K562 (cell line): ENCODE measurements at regions not wholly inside any gene's neighbourhood (a gene's known extent, or its start where the extent isn't known, plus 50 kb on each side); places are given as distances from the start of the nearest gene placed in this dataset.

ENCODE experiments used
- ATAC-seq: fragments of 200-7000 bp; cut with Tn5 transposase; 3 replicates; pipeline ENCODE4 v1.9.1; 2020; ENCODE audit warnings: moderate library complexity
- BruUV-seq: library from RNA; stranded (reverse); fragments of 400-500 nt; replicated peaks from 2 replicates; lab custom pipeline; 2021; lab: Mats Ljungman, UMichigan
- CTCF ChIA-PET: fragments of 300-600 bp; formaldehyde crosslinking; extraction: SDS; loops from one replicate; lab custom pipeline; 2021; ENCODE audit warnings: low intra/inter-chr PET ratio; lab: Yijun Ruan, JAX
- POLR2A ChIA-PET: fragments of 300-600, 350-650 bp; sonication (Branson Sonifier 250); formaldehyde crosslinking; extraction: SDS; loops from one replicate; lab custom pipeline; 2021; ENCODE audit warnings: antibody characterized with exemption, inconsistent platforms; lab: Yijun Ruan, JAX
- DNase-seq, 4 experiments: peaks; one replicate each; pipeline versions ENCODE4 v3.0.0 to v3.0.0-alpha.2; 2011 to 2018; ENCODE audit warnings: low spot score in 3 of 4, mixed read lengths in 3 of 4; ENCODE audit errors: extremely low read depth in 1 of 4
- FAIRE-seq: peaks from 2 replicates; lab custom pipeline; 2011; peaks lifted over from hg19 to GRCh38; lab: Jason Lieb, UNC
- H2AFZ ChIP-seq: 2 replicates; pipeline ENCODE4 v1.6.0; 2011; ENCODE audit warnings: low read depth, low read length, control low read depth, inconsistent platforms
- H3K27ac ChIP-seq: fragments of 200-600 bp; 3 replicates; pipeline ENCODE4 v1.8.0; 2011; ENCODE audit warnings: low read depth, mild to moderate bottlenecking, control low read depth, inconsistent platforms, low read length, moderate library complexity, mixed read lengths; ENCODE audit errors: extremely low read depth
- H3K27me3 ChIP-seq, 2 experiments: fragments of 300-600 bp in 1 of 2; 2 replicates in 1 of 2; 3 replicates in 1 of 2; pipeline versions ENCODE4 v1.6.0 to v1.8.0; 2011; ENCODE audit warnings: inconsistent platforms in 2 of 2, low read length in 2 of 2, mild to moderate bottlenecking in 1 of 2, mixed read lengths in 1 of 2, moderate library complexity in 1 of 2; ENCODE audit not compliant: control insufficient read depth in 2 of 2, insufficient read depth in 2 of 2
- H3K36me3 ChIP-seq: fragments of 300-600 bp; 3 replicates; pipeline ENCODE4 v1.8.0; 2011; ENCODE audit warnings: mild to moderate bottlenecking, low read length, inconsistent platforms; ENCODE audit not compliant: control insufficient read depth, insufficient read depth
- H3K4me1 ChIP-seq, 2 experiments: fragments of 200-600 bp in 1 of 2; replicated peaks in 1 of 2; 2 replicates in 1 of 2; 3 replicates in 1 of 2; pipeline versions ENCODE4 v1.5.1 to v1.8.0; 2011; ENCODE audit warnings: inconsistent platforms in 2 of 2, low read length in 2 of 2, mild to moderate bottlenecking in 1 of 2, mixed read lengths in 1 of 2, moderate library complexity in 1 of 2; ENCODE audit not compliant: control insufficient read depth in 2 of 2, insufficient read depth in 2 of 2
- H3K4me2 ChIP-seq: 2 replicates; pipeline ENCODE4 v1.6.1; 2011; ENCODE audit warnings: low read length, control low read depth, inconsistent platforms, mixed read lengths; ENCODE audit not compliant: insufficient read depth
- H3K4me3 ChIP-seq: fragments of 200-600 bp; sonication (generic), shearing (Covaris generic); 2 replicates; pipeline ENCODE4 v1.5.1; 2016; ENCODE audit warnings: control low read depth, inconsistent platforms
- H3K79me2 ChIP-seq: fragments of 200-600 bp; 3 replicates; pipeline ENCODE4 v1.8.0; 2011; ENCODE audit warnings: low read length, inconsistent platforms; ENCODE audit not compliant: control insufficient read depth, insufficient read depth
- H3K9ac ChIP-seq, 2 experiments: 2 replicates each; pipeline versions ENCODE4 v1.6.0 to v1.6.1; 2011; ENCODE audit warnings: low read depth in 2 of 2, low read length in 2 of 2, control low read depth in 1 of 2, inconsistent platforms in 1 of 2, mild to moderate bottlenecking in 1 of 2, mixed read lengths in 1 of 2; ENCODE audit not compliant: insufficient read depth in 1 of 2
- H3K9me1 ChIP-seq: one replicate; pipeline ENCODE4 v1.6.0; 2011; ENCODE audit warnings: inconsistent platforms, mild to moderate bottlenecking, low read length, moderate library complexity; ENCODE audit not compliant: control insufficient read depth, insufficient read depth
- H3K9me3 ChIP-seq: replicated peaks from 2 replicates; pipeline ENCODE4 v1.5.1; 2011; ENCODE audit warnings: low read depth, low read length, inconsistent platforms; ENCODE audit not compliant: control insufficient read depth, insufficient read depth
- H4K20me1 ChIP-seq: replicated peaks from 2 replicates; pipeline ENCODE4 v1.6.1; 2011; ENCODE audit warnings: low read length, inconsistent platforms, mixed read lengths; ENCODE audit not compliant: control insufficient read depth, insufficient read depth
- CBX3 ChIP-seq, 2 experiments: IDR thresholded peaks; 1 replicate in 1 of 2; 2 replicates in 1 of 2; pipeline ENCODE4 v1.6.1; 2012; ENCODE audit warnings: inconsistent platforms in 2 of 2, low read length in 2 of 2, borderline replicate concordance in 1 of 2, control low read depth in 1 of 2
- ESRRB ChIP-seq: fragments of 250-450 bp; sonication (Bioruptor Pico); IDR thresholded peaks from 2 replicates; pipeline ENCODE4 v1.5.0; 2020; ENCODE audit warnings: mild to moderate bottlenecking, moderate library complexity, borderline replicate concordance
- PHTF2 ChIP-seq: fragments of 250-450 bp; sonication (Bioruptor Pico); IDR thresholded peaks from 2 replicates; pipeline ENCODE4 v1.5.0; 2021; ENCODE audit warnings: mild to moderate bottlenecking
- RBM14 ChIP-seq: fragments of 200-400 bp; formaldehyde crosslinking; IDR thresholded peaks from 2 replicates; pipeline ENCODE4 v1.6.1; 2018; ENCODE audit warnings: low read depth, mild to moderate bottlenecking, low read length, moderate library complexity, borderline replicate concordance; ENCODE audit not compliant: insufficient read depth
- RBM22 ChIP-seq: fragments of 200-400 bp; formaldehyde crosslinking; IDR thresholded peaks from 2 replicates; pipeline ENCODE4 v1.6.1; 2018; ENCODE audit warnings: low read length, low read depth; ENCODE audit not compliant: poor library complexity, severe bottlenecking
- ZFX ChIP-seq: sonication (generic); formaldehyde crosslinking; IDR thresholded peaks from 2 replicates; pipeline ENCODE4 v1.8.0; 2022; ENCODE audit warnings: mild to moderate bottlenecking, missing genetic modification reagents, moderate library complexity
- WGBS: fragments of 100-300 bp; shearing (Covaris generic); methylation state at CpG from one replicate; pipeline ENCODE4 v1.1.6; 2016; ENCODE audit warnings: low coverage, mixed read lengths; ENCODE audit not compliant: insufficient coverage; ENCODE audit errors: missing lambda C conversion rate; 5-methylcytosine and 5-hydroxymethylcytosine counted together
- in situ Hi-C: fragments of 300-500 bp; cut with MboI; formaldehyde crosslinking; loops from 4 replicates; pipeline ENCODE4 v1.15.0; 2018; ENCODE audit warnings: inconsistent platforms, mixed read lengths
- intact Hi-C: fragments of 100-400 bp; cut with micrococcal nuclease; formaldehyde crosslinking; loops from 2 replicates; pipeline ENCODE4 v1.14.2; 2022
- TF ChIP-seq, protein P1 (sequence below): fragments of 250-450 bp; sonication (Bioruptor Pico); IDR thresholded peaks from 2 replicates; pipeline ENCODE4 v1.4.0; 2020
- TF ChIP-seq, protein P2 (sequence below), 2 experiments: fragments of 450-650 bp in 1 of 2; IDR thresholded peaks; 2 replicates each; pipeline ENCODE4 v1.6.1; 2011 to 2017; ENCODE audit warnings: low read depth in 2 of 2, antibody characterized with exemption in 1 of 2, borderline replicate concordance in 1 of 2, low read length in 1 of 2, mild to moderate bottlenecking in 1 of 2, mixed read lengths in 1 of 2; ENCODE audit not compliant: control insufficient read depth in 1 of 2

- TF ChIP-seq, protein P1, sequence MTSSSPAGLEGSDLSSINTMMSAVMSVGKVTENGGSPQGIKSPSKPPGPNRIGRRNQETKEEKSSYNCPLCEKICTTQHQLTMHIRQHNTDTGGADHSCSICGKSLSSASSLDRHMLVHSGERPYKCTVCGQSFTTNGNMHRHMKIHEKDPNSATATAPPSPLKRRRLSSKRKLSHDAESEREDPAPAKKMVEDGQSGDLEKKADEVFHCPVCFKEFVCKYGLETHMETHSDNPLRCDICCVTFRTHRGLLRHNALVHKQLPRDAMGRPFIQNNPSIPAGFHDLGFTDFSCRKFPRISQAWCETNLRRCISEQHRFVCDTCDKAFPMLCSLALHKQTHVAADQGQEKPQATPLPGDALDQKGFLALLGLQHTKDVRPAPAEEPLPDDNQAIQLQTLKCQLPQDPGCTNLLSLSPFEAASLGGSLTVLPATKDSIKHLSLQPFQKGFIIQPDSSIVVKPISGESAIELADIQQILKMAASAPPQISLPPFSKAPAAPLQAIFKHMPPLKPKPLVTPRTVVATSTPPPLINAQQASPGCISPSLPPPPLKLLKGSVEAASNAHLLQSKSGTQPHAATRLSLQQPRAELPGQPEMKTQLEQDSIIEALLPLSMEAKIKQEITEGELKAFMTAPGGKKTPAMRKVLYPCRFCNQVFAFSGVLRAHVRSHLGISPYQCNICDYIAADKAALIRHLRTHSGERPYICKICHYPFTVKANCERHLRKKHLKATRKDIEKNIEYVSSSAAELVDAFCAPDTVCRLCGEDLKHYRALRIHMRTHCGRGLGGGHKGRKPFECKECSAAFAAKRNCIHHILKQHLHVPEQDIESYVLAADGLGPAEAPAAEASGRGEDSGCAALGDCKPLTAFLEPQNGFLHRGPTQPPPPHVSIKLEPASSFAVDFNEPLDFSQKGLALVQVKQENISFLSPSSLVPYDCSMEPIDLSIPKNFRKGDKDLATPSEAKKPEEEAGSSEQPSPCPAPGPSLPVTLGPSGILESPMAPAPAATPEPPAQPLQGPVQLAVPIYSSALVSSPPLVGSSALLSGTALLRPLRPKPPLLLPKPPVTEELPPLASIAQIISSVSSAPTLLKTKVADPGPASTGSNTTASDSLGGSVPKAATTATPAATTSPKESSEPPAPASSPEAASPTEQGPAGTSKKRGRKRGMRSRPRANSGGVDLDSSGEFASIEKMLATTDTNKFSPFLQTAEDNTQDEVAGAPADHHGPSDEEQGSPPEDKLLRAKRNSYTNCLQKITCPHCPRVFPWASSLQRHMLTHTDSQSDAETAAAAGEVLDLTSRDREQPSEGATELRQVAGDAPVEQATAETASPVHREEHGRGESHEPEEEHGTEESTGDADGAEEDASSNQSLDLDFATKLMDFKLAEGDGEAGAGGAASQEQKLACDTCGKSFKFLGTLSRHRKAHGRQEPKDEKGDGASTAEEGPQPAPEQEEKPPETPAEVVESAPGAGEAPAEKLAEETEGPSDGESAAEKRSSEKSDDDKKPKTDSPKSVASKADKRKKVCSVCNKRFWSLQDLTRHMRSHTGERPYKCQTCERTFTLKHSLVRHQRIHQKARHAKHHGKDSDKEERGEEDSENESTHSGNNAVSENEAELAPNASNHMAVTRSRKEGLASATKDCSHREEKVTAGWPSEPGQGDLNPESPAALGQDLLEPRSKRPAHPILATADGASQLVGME (CRISPR knock-in tag), result no peak
- TF ChIP-seq, all 486 proteins: peak for 0
These were observed 1022.3 kb downstream of the EFNA5 start (continued) for GRCh38 chr5:106648401-106648800.

- Histone ChIP-seq H3K9ac (no peak overlapping the region), H3K79me2 (no peaks in the 10 kb centered on the region), H3K27me3 (no peaks in the 10 kb centered on the region), H3K36me3 (no peaks in the 10 kb centered on the region), H3K4me3 (no peak overlapping the region), H3K9me1 (no peaks in the 10 kb centered on the region), H3K27ac (no peak overlapping the region), H2AFZ (no peak overlapping the region), H4K20me1 (no peaks in the 10 kb centered on the region), H3K4me2 (no peak overlapping the region), H3K9me3 (no peaks in the 10 kb centered on the region), H3K4me1 (no peaks in the 10 kb centered on the region)
- ATAC-seq, result no peak
- ChIA-PET CTCF (no interaction called here), POLR2A (no interaction called here)
- in situ Hi-C loops, result no loop called here
- WGBS, result 5% methylated on average over 1 of the region's 1 CpG
- no TSS peak for BruUV-seq
- no peak for DNase-seq
- no peak for FAIRE-seq
- intact Hi-C loops, result no loop called here
- TF ChIP-seq ZFX (CRISPR knock-in tag), result no peak
- no peak for TF ChIP-seq PHTF2 (CRISPR knock-in tag)
- TF ChIP-seq, protein P2, sequence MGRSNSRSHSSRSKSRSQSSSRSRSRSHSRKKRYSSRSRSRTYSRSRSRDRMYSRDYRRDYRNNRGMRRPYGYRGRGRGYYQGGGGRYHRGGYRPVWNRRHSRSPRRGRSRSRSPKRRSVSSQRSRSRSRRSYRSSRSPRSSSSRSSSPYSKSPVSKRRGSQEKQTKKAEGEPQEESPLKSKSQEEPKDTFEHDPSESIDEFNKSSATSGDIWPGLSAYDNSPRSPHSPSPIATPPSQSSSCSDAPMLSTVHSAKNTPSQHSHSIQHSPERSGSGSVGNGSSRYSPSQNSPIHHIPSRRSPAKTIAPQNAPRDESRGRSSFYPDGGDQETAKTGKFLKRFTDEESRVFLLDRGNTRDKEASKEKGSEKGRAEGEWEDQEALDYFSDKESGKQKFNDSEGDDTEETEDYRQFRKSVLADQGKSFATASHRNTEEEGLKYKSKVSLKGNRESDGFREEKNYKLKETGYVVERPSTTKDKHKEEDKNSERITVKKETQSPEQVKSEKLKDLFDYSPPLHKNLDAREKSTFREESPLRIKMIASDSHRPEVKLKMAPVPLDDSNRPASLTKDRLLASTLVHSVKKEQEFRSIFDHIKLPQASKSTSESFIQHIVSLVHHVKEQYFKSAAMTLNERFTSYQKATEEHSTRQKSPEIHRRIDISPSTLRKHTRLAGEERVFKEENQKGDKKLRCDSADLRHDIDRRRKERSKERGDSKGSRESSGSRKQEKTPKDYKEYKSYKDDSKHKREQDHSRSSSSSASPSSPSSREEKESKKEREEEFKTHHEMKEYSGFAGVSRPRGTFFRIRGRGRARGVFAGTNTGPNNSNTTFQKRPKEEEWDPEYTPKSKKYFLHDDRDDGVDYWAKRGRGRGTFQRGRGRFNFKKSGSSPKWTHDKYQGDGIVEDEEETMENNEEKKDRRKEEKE (IDR thresholded peaks at IDR 0.05; ENCODE audit: borderline replicate concordance in 1 of 2, control insufficient read depth in 1 of 2, low read depth in 2 of 2, low read length in 1 of 2), result no peak
- no peak for TF ChIP-seq RBM14
- no peak for TF ChIP-seq RBM22
- TF ChIP-seq ESRRB (CRISPR knock-in tag), result no peak
- TF ChIP-seq CBX3 (IDR thresholded peaks at IDR 0.05; ENCODE audit: borderline replicate concordance in 1 of 2, low read length in 2 of 2), result no peak
These were observed 1024.6 kb downstream of the EFNA5 start for GRCh38 chr5:106646106-106646505.
